B cell (primary cell): ENCODE measurements at regions not wholly inside any gene's neighbourhood (a gene's known extent, or its start where the extent isn't known, plus 50 kb on each side); places are given as distances from the start of the nearest gene placed in this dataset.

Experiments used
- ATAC-seq: fragments of 200-7000 bp; cut with Tn5 transposase; one replicate; pipeline ENCODE4 v1.10.0; 2021; ENCODE audit warnings: low read depth, mild to moderate bottlenecking, moderate number of reproducible peaks, moderate library complexity
- CTCF ChIA-PET: fragments of 350-600 bp; sonication (Branson Sonifier 250); formaldehyde crosslinking; loops from one replicate; lab custom pipeline; 2021; ENCODE audit warnings: antibody characterized with exemption, inconsistent platforms; lab: Charles Lee
- POLR2A ChIA-PET: fragments of 350-600 bp; sonication (Branson Sonifier 250); formaldehyde crosslinking; loops from one replicate; lab custom pipeline; 2021; ENCODE audit warnings: antibody characterized with exemption; lab: Charles Lee
- DNase-seq: peaks from one replicate; pipeline ENCODE4 v3.0.0; 2013
- H2AFZ ChIP-seq: 2 replicates; pipeline ENCODE4 v1.6.1; 2012; ENCODE audit warnings: mild to moderate bottlenecking, low read depth, low read length; ENCODE audit not compliant: insufficient read depth, poor library complexity, severe bottlenecking
- H3K27ac ChIP-seq, 2 donors: 1 replicate in 1 of 2; 2 replicates in 1 of 2; pipeline ENCODE4 v1.5.1; 2012 to 2013; ENCODE audit warnings: low read length in 2 of 2, mild to moderate bottlenecking in 2 of 2, moderate library complexity in 1 of 2
- H3K27me3 ChIP-seq, 4 experiments: fragments of 200-600 bp in 1 of 4; sonication (generic) in 1 of 4; replicated peaks in 1 of 4; 1 replicate in 2 of 4; 2 replicates in 2 of 4; pipeline versions ENCODE4 v1.6.1 to v1.7.0; 2013 to 2016; ENCODE audit warnings: low read length in 3 of 4, mild to moderate bottlenecking in 2 of 4, mixed read lengths in 1 of 4, moderate library complexity in 1 of 4; ENCODE audit not compliant: insufficient read depth in 4 of 4, control insufficient read depth in 3 of 4; ENCODE audit errors: control extremely low read depth in 1 of 4
- H3K36me3 ChIP-seq, 2 experiments: replicated peaks in 1 of 2; 1 replicate in 1 of 2; 2 replicates in 1 of 2; pipeline versions ENCODE4 v1.6.1 to v1.7.1; 2013; ENCODE audit warnings: low read length in 1 of 2; ENCODE audit not compliant: insufficient read depth in 2 of 2, control insufficient read depth in 1 of 2; ENCODE audit errors: control extremely low read depth in 1 of 2, extremely low read depth in 1 of 2
- H3K4me1 ChIP-seq, 2 donors: fragments of 200-600 bp in 1 of 2; sonication (generic) in 1 of 2; 1 replicate in 1 of 2; 2 replicates in 1 of 2; pipeline versions ENCODE4 v1.5.1 to v1.6.1; 2013 to 2017; ENCODE audit warnings: low read length in 2 of 2; ENCODE audit not compliant: control insufficient read depth in 2 of 2, insufficient read depth in 2 of 2
- H3K4me2 ChIP-seq: replicated peaks from 2 replicates; pipeline ENCODE3; 2012; ENCODE audit warnings: mild to moderate bottlenecking, low read depth, low read length; ENCODE audit not compliant: poor library complexity, severe bottlenecking
- H3K4me3 ChIP-seq, 5 experiments: fragments of 200-600 bp in 1 of 5; sonication (generic) in 1 of 5; 1 replicate in 3 of 5; 2 replicates in 2 of 5; pipeline versions ENCODE4 v1.5.1 to v1.7.0; 2011 to 2016; ENCODE audit warnings: low read length in 4 of 5, mild to moderate bottlenecking in 4 of 5, low read depth in 2 of 5, control low read depth in 1 of 5, moderate library complexity in 1 of 5; ENCODE audit not compliant: insufficient read depth in 1 of 5; ENCODE audit errors: control extremely low read depth in 1 of 5, extremely low read depth in 1 of 5
- H3K79me2 ChIP-seq: fragments of 200-600 bp; sonication (generic); one replicate; pipeline ENCODE4 v1.6.0; 2016; ENCODE audit warnings: low read length; ENCODE audit not compliant: control insufficient read depth, insufficient read depth
- H3K9ac ChIP-seq: fragments of 200-600 bp; sonication (generic); 2 replicates; pipeline ENCODE4 v1.6.1; 2017; ENCODE audit warnings: mild to moderate bottlenecking, low read length, moderate library complexity
- H3K9me3 ChIP-seq, 3 donors: one replicate each; pipeline versions ENCODE4 v1.6.1 to v1.7.1; 2013; ENCODE audit warnings: low read length in 2 of 3; ENCODE audit not compliant: control insufficient read depth in 2 of 3, insufficient read depth in 1 of 3; ENCODE audit errors: control extremely low read depth in 1 of 3
- H4K20me1 ChIP-seq: 2 replicates; pipeline ENCODE4 v1.6.0; 2012; ENCODE audit warnings: mild to moderate bottlenecking, low read length; ENCODE audit not compliant: insufficient read depth, control insufficient read depth, poor library complexity, severe bottlenecking
- H3K27ac Mint-ChIP-seq: one replicate; pipeline ENCODE4 v1.8.0; 2021; ENCODE audit warnings: mixed read lengths
- H3K27me3 Mint-ChIP-seq: one replicate; pipeline ENCODE4 v1.8.0; 2021; ENCODE audit warnings: mixed read lengths
- H3K4me1 Mint-ChIP-seq: one replicate; pipeline ENCODE4 v1.8.0; 2021; ENCODE audit warnings: mixed read lengths
- H3K4me3 Mint-ChIP-seq: one replicate; pipeline ENCODE4 v1.8.0; 2021; ENCODE audit warnings: mixed read lengths
- H3K9me3 Mint-ChIP-seq: one replicate; pipeline ENCODE4 v1.8.0; 2022; ENCODE audit warnings: mixed read lengths; ENCODE audit not compliant: insufficient read depth
- CTCF ChIP-seq: fragments of 200-600 bp; IDR thresholded peaks from one replicate; pipeline ENCODE4 v1.8.0; 2022; ENCODE audit warnings: antibody characterized with exemption, mild to moderate bottlenecking
- EZH2 ChIP-seq: IDR thresholded peaks from 2 replicates; pipeline ENCODE4 v1.6.1; 2012; ENCODE audit warnings: borderline replicate concordance, low read depth, mild to moderate bottlenecking, moderate library complexity, low read length; ENCODE audit not compliant: insufficient read depth, poor library complexity, severe bottlenecking
- WGBS: methylation state at CpG from one replicate; pipeline ENCODE4 v1.1.5; 2013; ENCODE audit warnings: missing lambda C conversion rate; ENCODE audit not compliant: insufficient coverage; 5-methylcytosine and 5-hydroxymethylcytosine counted together
- intact Hi-C: fragments of 100-400 bp; cut with micrococcal nuclease; formaldehyde crosslinking; loops from one replicate; pipeline ENCODE4 v1.10.0; 2022

- H3K9ac ChIP-seq = no peak overlapping the region
- H3K4me2 ChIP-seq = no peak overlapping the region
- H3K4me1 ChIP-seq = no peaks in the 10 kb centered on the region
- TF ChIP-seq EZH2 (no peak), CTCF (no peak)
- Mint-ChIP-seq H3K4me1 (no peaks in the 10 kb centered on the region), H3K27me3 (no peaks in the 10 kb centered on the region), H3K27ac (no peak overlapping the region), H3K9me3 (no peaks in the 10 kb centered on the region), H3K4me3 (no peak overlapping the region)
- intact Hi-C loops = no loop called here
- WGBS = no CpG with 5 or more reads among the region's 1 CpG
- no peak for ATAC-seq
- H4K20me1 ChIP-seq = no peaks in the 10 kb centered on the region
- no peak overlapping the region for H2AFZ ChIP-seq
- no peak overlapping the region for H3K4me3 ChIP-seq
- ChIA-PET POLR2A (no interaction called here), CTCF (no interaction called here)
- H3K27me3 ChIP-seq = no peaks in the 10 kb centered on the region
- no peaks in the 10 kb centered on the region for H3K79me2 ChIP-seq
- no peak overlapping the region for H3K27ac ChIP-seq
- H3K9me3 ChIP-seq = no peaks in the 10 kb centered on the region
- no peak for DNase-seq
- H3K36me3 ChIP-seq = no peaks in the 10 kb centered on the region
Measured at GRCh38 chr9:24820196-24820595, 274.5 kb upstream of the IZUMO3 start.

GRCh38 chr9:24817756-24818155 lies 272.1 kb upstream of the IZUMO3 start:
- Histone ChIP-seq H3K27me3 (no peaks in the 10 kb centered on the region), H4K20me1 (no peaks in the 10 kb centered on the region), H3K4me2 (no peak overlapping the region), H3K4me1 (no peaks in the 10 kb centered on the region), H3K79me2 (no peaks in the 10 kb centered on the region), H3K27ac (no peak overlapping the region), H3K9me3 (no peaks in the 10 kb centered on the region), H3K36me3 (no peaks in the 10 kb centered on the region), H3K4me3 (no peak overlapping the region), H2AFZ (no peak overlapping the region), H3K9ac (no peak overlapping the region)
- POLR2A ChIA-PET = no interaction called here
- TF ChIP-seq CTCF (no peak), EZH2 (no peak)
- WGBS = no CpG with 5 or more reads among the region's 2 CpGs
- Mint-ChIP-seq H3K27ac (no peak overlapping the region), H3K9me3 (peaks cover 1% of the 10 kb centered on the region), H3K4me1 (no peaks in the 10 kb centered on the region), H3K27me3 (no peaks in the 10 kb centered on the region), H3K4me3 (no peak overlapping the region)
- intact Hi-C loops = no loop called here
- CTCF ChIA-PET = no interaction called here
- ATAC-seq (no peak), DNase-seq (no peak)
